ENCODE measurements at regions not wholly inside any gene's neighbourhood (a gene's known extent, or its start where the extent isn't known, plus 50 kb on each side); places are given as distances from the start of the nearest gene placed in this dataset.

DNA sequence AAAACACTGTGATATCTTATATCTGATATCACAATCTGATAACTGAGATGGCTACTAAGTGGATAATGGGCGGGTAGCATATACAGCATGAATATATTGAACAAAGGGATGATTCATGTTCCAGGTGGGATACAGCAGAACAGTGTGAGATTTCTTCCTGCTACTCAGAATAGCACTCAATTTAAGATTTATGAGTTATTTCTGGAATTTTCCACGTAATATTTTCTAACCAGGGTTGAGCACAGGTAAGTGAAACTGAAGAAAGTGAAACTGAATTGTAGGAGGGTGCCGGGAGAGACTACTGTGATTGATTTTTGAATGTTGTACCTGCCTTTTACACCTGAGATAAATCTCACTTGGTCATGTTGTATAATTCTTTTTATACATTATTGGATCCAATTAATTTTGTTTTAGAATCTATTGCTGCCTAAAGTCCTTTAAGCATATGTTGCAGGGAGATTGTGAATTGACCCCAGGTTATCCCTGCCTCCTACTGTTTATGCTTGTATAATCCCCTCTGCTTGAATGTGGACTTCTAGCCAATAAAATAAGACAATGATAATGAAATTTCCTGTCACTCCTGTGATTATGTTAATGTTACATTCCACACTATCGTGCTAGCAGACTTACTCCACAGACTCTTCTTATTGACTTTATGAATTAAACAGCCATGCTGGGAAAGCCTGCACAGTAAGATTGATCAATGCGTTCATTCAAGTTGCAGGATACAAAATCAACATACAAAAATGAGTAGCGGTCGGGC is 67.6 kb upstream of the RBBP8 start:
- TF ChIP-seq POLR2AphosphoS5 (IDR thresholded peaks at IDR 0.05; ENCODE audit: low read depth, low read length) (no peak), REST (IDR thresholded peaks at IDR 0.05; ENCODE audit: insufficient read depth in 1 of 2, low read depth in 2 of 2, low read length in 2 of 2) (no peak), TAF1 (IDR thresholded peaks at IDR 0.05; ENCODE audit: borderline replicate concordance, insufficient read depth, low read length) (no peak), SIN3A (IDR thresholded peaks at IDR 0.05; ENCODE audit: borderline replicate concordance, insufficient read depth, low read length) (no peak), FOXP2 (optimal IDR thresholded peaks at IDR 0.05; ENCODE audit: borderline replicate concordance, extremely low read depth, extremely low read length, insufficient read depth) (no peak)

GRCh38 chr18:22868831-22869230 is 64.3 kb upstream of the RBBP8 start:
- no peak for TF ChIP-seq REST (IDR thresholded peaks at IDR 0.05; ENCODE audit: insufficient read depth in 1 of 2, low read depth in 2 of 2, low read length in 2 of 2)
- TF ChIP-seq POLR2AphosphoS5 (IDR thresholded peaks at IDR 0.05; ENCODE audit: low read depth, low read length): no peak
- TF ChIP-seq FOXP2 (optimal IDR thresholded peaks at IDR 0.05; ENCODE audit: borderline replicate concordance, extremely low read depth, extremely low read length, insufficient read depth): no peak
- TF ChIP-seq SIN3A (IDR thresholded peaks at IDR 0.05; ENCODE audit: borderline replicate concordance, insufficient read depth, low read length): no peak
- no peak for TF ChIP-seq TAF1 (IDR thresholded peaks at IDR 0.05; ENCODE audit: borderline replicate concordance, insufficient read depth, low read length)

GRCh38 chr18:22871809-22872525 is 61.2 kb upstream of the RBBP8 start:
- TF ChIP-seq REST (IDR thresholded peaks at IDR 0.05; ENCODE audit: insufficient read depth in 1 of 2, low read depth in 2 of 2, low read length in 2 of 2): no peak
- no peak for TF ChIP-seq SIN3A (IDR thresholded peaks at IDR 0.05; ENCODE audit: borderline replicate concordance, insufficient read depth, low read length)
- no peak for TF ChIP-seq FOXP2 (optimal IDR thresholded peaks at IDR 0.05; ENCODE audit: borderline replicate concordance, extremely low read depth, extremely low read length, insufficient read depth)
- TF ChIP-seq TAF1 (IDR thresholded peaks at IDR 0.05; ENCODE audit: borderline replicate concordance, insufficient read depth, low read length): no peak
- no peak for TF ChIP-seq POLR2AphosphoS5 (IDR thresholded peaks at IDR 0.05; ENCODE audit: low read depth, low read length)

DNA sequence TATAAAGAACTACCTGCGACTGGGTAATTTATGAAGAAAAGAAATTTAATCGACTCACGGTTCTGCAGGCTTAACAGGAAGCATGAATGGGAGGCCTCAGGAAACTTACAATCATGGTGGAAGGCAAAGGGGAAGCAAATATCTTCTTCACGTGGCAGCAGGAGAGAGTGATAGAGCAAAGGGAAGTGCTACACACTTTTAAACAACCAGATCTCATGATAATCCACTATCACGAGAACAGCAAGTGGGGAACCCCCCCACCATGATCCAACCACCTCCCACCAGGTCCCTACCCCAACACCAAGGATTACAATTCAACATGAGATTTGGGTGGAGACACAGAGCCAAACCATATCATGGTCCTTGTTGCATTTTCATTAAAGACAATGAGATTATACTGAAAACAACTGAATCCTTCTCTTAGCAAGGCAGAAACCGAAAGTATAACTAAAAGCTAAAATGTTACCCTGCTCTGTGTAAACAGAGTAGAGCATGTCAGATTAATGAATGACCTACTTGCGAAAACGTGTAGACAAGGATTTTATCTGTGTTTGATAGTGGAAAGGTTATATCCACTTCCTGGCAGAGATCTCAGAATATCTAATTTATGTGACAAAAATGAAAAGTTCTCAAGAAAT is 60.1 kb upstream of the RBBP8 start:
- TF ChIP-seq POLR2AphosphoS5 (IDR thresholded peaks at IDR 0.05; ENCODE audit: low read depth, low read length) (no peak), SIN3A (IDR thresholded peaks at IDR 0.05; ENCODE audit: borderline replicate concordance, insufficient read depth, low read length) (no peak), TAF1 (IDR thresholded peaks at IDR 0.05; ENCODE audit: borderline replicate concordance, insufficient read depth, low read length) (no peak), REST (IDR thresholded peaks at IDR 0.05; ENCODE audit: insufficient read depth in 1 of 2, low read depth in 2 of 2, low read length in 2 of 2) (no peak), FOXP2 (optimal IDR thresholded peaks at IDR 0.05; ENCODE audit: borderline replicate concordance, extremely low read depth, extremely low read length, insufficient read depth) (no peak)
